Body of pancreas (tissue), 4 donors: ENCODE measurements at regions not wholly inside any gene's neighbourhood (a gene's known extent, or its start where the extent isn't known, plus 50 kb on each side); places are given as distances from the start of the nearest gene placed in this dataset.

ENCODE experiments used
- CTCF ChIP-seq, 7 experiments: fragments of 450-650 bp in 4 of 7; fragments of 200-600 bp in 3 of 7; sonication (generic) in 3 of 7; IDR thresholded peaks; one replicate each; pipeline ENCODE4 v1.5.1; 2016 to 2019; ENCODE audit warnings: antibody characterized with exemption in 7 of 7
- POLR2A ChIP-seq, 3 donors: fragments of 450-650 bp; IDR thresholded peaks; one replicate each; pipeline ENCODE4 v1.6.1; 2016; ENCODE audit warnings: antibody characterized with exemption in 3 of 3, mild to moderate bottlenecking in 2 of 3

- no peak for TF ChIP-seq CTCF (IDR thresholded peaks at IDR 0.05)
- TF ChIP-seq POLR2A (IDR thresholded peaks at IDR 0.05) = no peak
These were observed 109.6 kb upstream of the CARMIL1 start for GRCh38 chr6:25169553-25169952.
